D721Med (cell line): ENCODE measurements at regions not wholly inside any gene's neighbourhood (a gene's known extent, or its start where the extent isn't known, plus 50 kb on each side); places are given as distances from the start of the nearest gene placed in this dataset.

ENCODE experiments used
- DNase-seq: peaks from one replicate; pipeline ENCODE4 v3.0.0; 2011; ENCODE audit warnings: low spot score; ENCODE audit not compliant: insufficient read length
- FAIRE-seq: peaks from 2 replicates; lab custom pipeline; 2011; peaks lifted over from hg19 to GRCh38; lab: Jason Lieb, UNC
- CTCF ChIP-seq: IDR thresholded peaks from 2 replicates; pipeline ENCODE4 v1.5.1; 2012; ENCODE audit warnings: mild to moderate bottlenecking, control low read depth; ENCODE audit not compliant: insufficient read depth; ENCODE audit errors: missing control alignments

GRCh38 chr6:113755449-113756289 is 101.5 kb upstream of the MARCKS start:
- DNase-seq (no peak), FAIRE-seq (no peak)
- no peak for TF ChIP-seq CTCF

- FAIRE-seq: no peak
These were observed 100.9 kb upstream of the MARCKS start for GRCh38 chr6:113756290-113756665.

GRCh38 chr6:113758214-113758613 is 98.9 kb upstream of the MARCKS start:
- DNase-seq (no peak), FAIRE-seq (no peak)
- TF ChIP-seq CTCF: no peak

More at GRCh38 chr6:113756290-113756665, 100.9 kb upstream of the MARCKS start:
- no peak for DNase-seq
- no peak for TF ChIP-seq CTCF

- no peak for FAIRE-seq
- DNase-seq: no peak
- TF ChIP-seq CTCF: no peak
These were observed 98.1 kb upstream of the MARCKS start for GRCh38 chr6:113758826-113759574.

GRCh38 chr6:113762641-113763040 is 94.5 kb upstream of the MARCKS start:
- no peak for FAIRE-seq
- TF ChIP-seq CTCF: no peak

GRCh38 chr6:113763311-113763766 is 93.8 kb upstream of the MARCKS start:
- DNase-seq: no peak
- TF ChIP-seq CTCF: no peak
- no peak for FAIRE-seq

More at GRCh38 chr6:113762641-113763040, 94.5 kb upstream of the MARCKS start:
- DNase-seq: no peak
